GM06990 (cell line): ENCODE measurements at regions not wholly inside any gene's neighbourhood (a gene's known extent, or its start where the extent isn't known, plus 50 kb on each side); places are given as distances from the start of the nearest gene placed in this dataset.

Experiments used
- DNase-seq: peaks from one replicate; pipeline ENCODE4 v3.0.0-alpha.2; 2011; ENCODE audit not compliant: insufficient read length; ENCODE audit errors: extremely low read depth
- H3K27me3 ChIP-seq: replicated peaks from 2 replicates; pipeline ENCODE4 v1.6.0; 2011; ENCODE audit warnings: low read length; ENCODE audit not compliant: control insufficient read depth, insufficient read depth
- H3K36me3 ChIP-seq: 2 replicates; pipeline ENCODE4 v1.5.1; 2011; ENCODE audit warnings: low read length; ENCODE audit not compliant: control insufficient read depth, insufficient read depth
- H3K4me3 ChIP-seq: replicated peaks from 2 replicates; pipeline ENCODE4 v1.5.1; 2011; ENCODE audit warnings: low read depth, mild to moderate bottlenecking, control low read depth, low read length
- CTCF ChIP-seq: IDR thresholded peaks from 2 replicates; pipeline ENCODE4 v1.5.1; 2011; ENCODE audit warnings: low read length, control low read depth, mild to moderate bottlenecking, inconsistent platforms; ENCODE audit not compliant: insufficient read depth, poor library complexity, severe bottlenecking

DNA sequence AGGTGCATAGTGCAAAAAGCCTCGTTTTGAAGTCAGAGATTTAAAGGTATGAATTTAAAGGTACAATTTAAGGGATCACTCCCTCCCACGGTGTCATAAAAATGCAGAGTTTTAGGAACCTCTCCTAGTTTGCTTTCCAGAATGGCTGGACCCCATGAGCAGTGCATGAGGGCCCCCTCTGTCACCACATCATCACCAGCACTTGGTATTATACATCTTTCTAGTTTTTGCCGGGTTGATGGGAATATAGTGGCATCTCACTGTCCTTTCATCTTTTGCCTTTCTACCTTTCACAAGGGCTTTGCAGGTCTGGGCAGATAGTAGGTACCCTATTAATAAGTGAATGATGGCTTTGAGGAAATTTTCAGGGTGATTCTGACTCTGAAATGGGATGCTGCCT lies 103.6 kb upstream of the AGBL1 start:
- Histone ChIP-seq H3K36me3 (no peaks in the 10 kb centered on the region), H3K4me3 (no peak overlapping the region), H3K27me3 (no peaks in the 10 kb centered on the region)
- no peak for DNase-seq
- no peak for TF ChIP-seq CTCF

GRCh38 chr15:85976986-85977385 lies 102.7 kb upstream of the AGBL1 start:
- Histone ChIP-seq H3K4me3 (no peak overlapping the region), H3K36me3 (no peaks in the 10 kb centered on the region), H3K27me3 (no peaks in the 10 kb centered on the region)
- TF ChIP-seq CTCF: no peak
- no peak for DNase-seq

DNA sequence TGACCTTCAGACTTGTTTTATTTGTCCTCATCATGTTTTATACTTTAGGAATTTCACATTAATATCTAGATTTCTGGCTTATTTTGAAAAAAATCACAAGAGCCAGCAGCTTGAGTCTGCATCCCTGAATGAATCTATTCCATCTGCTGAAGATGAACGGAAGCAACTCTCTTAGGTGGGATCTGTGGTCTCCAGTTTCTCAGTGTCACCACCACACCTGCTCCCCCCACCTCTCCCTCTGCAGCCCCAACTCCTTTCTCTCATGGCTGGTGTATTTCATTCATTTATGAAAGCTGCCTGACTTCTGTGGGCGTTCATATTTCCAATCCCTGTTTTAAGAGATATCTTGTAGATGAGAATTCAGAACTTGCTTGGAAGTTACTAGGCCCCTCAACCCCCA lies 102.1 kb upstream of the AGBL1 start:
- no peak for DNase-seq
- Histone ChIP-seq H3K36me3 (no peaks in the 10 kb centered on the region), H3K27me3 (no peaks in the 10 kb centered on the region; the same call in 1 of the 2 replicates), H3K4me3 (no peak overlapping the region)
- TF ChIP-seq CTCF: no peak

DNA sequence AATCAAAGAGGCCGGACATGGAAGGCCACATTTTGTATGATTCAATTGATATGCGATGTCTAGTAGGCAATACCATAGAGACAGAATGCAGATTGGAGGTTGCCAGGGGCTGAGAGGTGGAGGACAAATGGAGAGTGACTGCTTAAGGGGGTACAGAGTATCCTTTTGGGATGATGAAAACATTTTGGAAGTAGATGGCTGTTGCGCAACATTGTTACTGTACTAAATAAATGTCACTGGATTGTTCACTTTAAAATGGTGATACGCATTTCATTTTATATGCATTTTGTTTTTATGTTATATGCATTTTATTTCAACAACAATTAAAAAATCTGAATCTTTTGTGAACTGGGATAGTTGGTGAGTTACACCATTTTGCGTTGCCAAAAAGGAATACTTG lies 99.7 kb upstream of the AGBL1 start:
- Histone ChIP-seq H3K4me3 (no peak overlapping the region), H3K36me3 (no peaks in the 10 kb centered on the region), H3K27me3 (no peaks in the 10 kb centered on the region; the same call in 1 of the 2 replicates)
- no peak for DNase-seq
- no peak for TF ChIP-seq CTCF

DNA sequence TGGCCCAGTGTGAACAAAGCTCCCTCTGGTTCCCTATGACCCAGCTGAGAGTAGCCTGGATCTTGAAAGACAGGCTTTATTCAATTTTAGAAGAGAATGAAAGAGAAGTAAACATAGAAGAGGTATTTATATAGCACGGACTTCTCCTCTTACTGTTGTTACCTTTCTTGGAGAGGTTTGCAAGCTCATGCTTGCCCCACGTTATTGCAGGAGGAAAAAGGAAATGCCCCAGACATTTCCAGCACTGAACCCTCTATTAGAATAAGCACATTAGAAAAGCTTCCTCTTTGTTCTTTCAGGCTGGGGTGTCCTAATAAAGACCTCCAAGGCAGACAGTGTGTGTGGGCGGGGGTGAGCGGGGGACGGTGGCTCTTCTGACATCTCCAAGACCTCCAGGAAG lies 98.7 kb upstream of the AGBL1 start:
- H3K36me3 ChIP-seq: no peaks in the 10 kb centered on the region

More for the DNA sequence above, 98.7 kb upstream of the AGBL1 start:
- TF ChIP-seq CTCF: no peak
- Histone ChIP-seq H3K4me3 (no peak overlapping the region), H3K27me3 (no peaks in the 10 kb centered on the region; the same call in 1 of the 2 replicates)
- DNase-seq: no peak
